DND-41 (cell line): ENCODE measurements at regions not wholly inside any gene's neighbourhood (a gene's known extent, or its start where the extent isn't known, plus 50 kb on each side); places are given as distances from the start of the nearest gene placed in this dataset.

ENCODE experiments used
- ATAC-seq: fragments of 200-7000 bp; cut with Tn5 transposase; 3 replicates; pipeline ENCODE4 v1.9.1; 2021; ENCODE audit warnings: low read depth; ENCODE audit not compliant: insufficient read depth
- DNase-seq: peaks from one replicate; pipeline ENCODE4 v3.0.0-alpha.2; 2020
- H2AFZ ChIP-seq: 2 replicates; pipeline ENCODE4 v1.6.0; 2012; ENCODE audit warnings: low read depth, low read length
- H3K27ac ChIP-seq: 2 replicates; pipeline ENCODE4 v1.5.1; 2012; ENCODE audit warnings: low read length, inconsistent platforms
- H3K27me3 ChIP-seq: fragments of 200-600 bp; sonication (generic); 2 replicates; pipeline ENCODE4 v1.6.0; 2012; ENCODE audit warnings: low read length, mild to moderate bottlenecking, inconsistent platforms; ENCODE audit not compliant: insufficient read depth, poor library complexity
- H3K36me3 ChIP-seq: 2 replicates; pipeline ENCODE4 v1.5.1; 2012; ENCODE audit warnings: low read length, inconsistent platforms; ENCODE audit not compliant: insufficient read depth
- H3K4me1 ChIP-seq: 2 replicates; pipeline ENCODE4 v1.5.1; 2012; ENCODE audit warnings: mild to moderate bottlenecking, low read length; ENCODE audit not compliant: insufficient read depth
- H3K4me2 ChIP-seq: 2 replicates; pipeline ENCODE4 v1.6.0; 2012; ENCODE audit warnings: mild to moderate bottlenecking, moderate library complexity, low read length, inconsistent platforms; ENCODE audit not compliant: insufficient read depth
- H3K4me3 ChIP-seq, 2 experiments: fragments of 200-600 bp in 1 of 2; shearing (Covaris generic) in 1 of 2; 2 replicates each; pipeline ENCODE4 v1.5.1; 2012 to 2016; ENCODE audit warnings: inconsistent platforms in 2 of 2, low read length in 2 of 2, mild to moderate bottlenecking in 2 of 2, low read depth in 1 of 2, moderate library complexity in 1 of 2
- H3K79me2 ChIP-seq: 2 replicates; pipeline ENCODE4 v1.6.0; 2012; ENCODE audit warnings: low read length, inconsistent platforms; ENCODE audit not compliant: insufficient read depth
- H3K9ac ChIP-seq: 2 replicates; pipeline ENCODE4 v1.6.0; 2012; ENCODE audit warnings: low read depth, mild to moderate bottlenecking, inconsistent platforms, low read length, moderate library complexity
- H3K9me3 ChIP-seq: 2 replicates; pipeline ENCODE4 v1.5.1; 2012; ENCODE audit warnings: low read length, moderate library complexity, mild to moderate bottlenecking, inconsistent platforms; ENCODE audit not compliant: insufficient read depth, severe bottlenecking
- H4K20me1 ChIP-seq: 2 replicates; pipeline ENCODE4 v1.6.0; 2012; ENCODE audit warnings: low read length; ENCODE audit not compliant: insufficient read depth
- EZH2 ChIP-seq: IDR thresholded peaks from 3 replicates; pipeline ENCODE4 v1.6.1; 2012; ENCODE audit warnings: borderline replicate concordance, low read depth, mild to moderate bottlenecking, moderate library complexity, low read length, inconsistent platforms; ENCODE audit not compliant: severe bottlenecking
- TF ChIP-seq, protein P1 (sequence below): IDR thresholded peaks from 2 replicates; pipeline ENCODE4 v1.5.1; 2012; ENCODE audit warnings: borderline replicate concordance, low read length, moderate library complexity, mild to moderate bottlenecking; ENCODE audit not compliant: poor library complexity, severe bottlenecking; ENCODE audit errors: extremely low read depth

DNA sequence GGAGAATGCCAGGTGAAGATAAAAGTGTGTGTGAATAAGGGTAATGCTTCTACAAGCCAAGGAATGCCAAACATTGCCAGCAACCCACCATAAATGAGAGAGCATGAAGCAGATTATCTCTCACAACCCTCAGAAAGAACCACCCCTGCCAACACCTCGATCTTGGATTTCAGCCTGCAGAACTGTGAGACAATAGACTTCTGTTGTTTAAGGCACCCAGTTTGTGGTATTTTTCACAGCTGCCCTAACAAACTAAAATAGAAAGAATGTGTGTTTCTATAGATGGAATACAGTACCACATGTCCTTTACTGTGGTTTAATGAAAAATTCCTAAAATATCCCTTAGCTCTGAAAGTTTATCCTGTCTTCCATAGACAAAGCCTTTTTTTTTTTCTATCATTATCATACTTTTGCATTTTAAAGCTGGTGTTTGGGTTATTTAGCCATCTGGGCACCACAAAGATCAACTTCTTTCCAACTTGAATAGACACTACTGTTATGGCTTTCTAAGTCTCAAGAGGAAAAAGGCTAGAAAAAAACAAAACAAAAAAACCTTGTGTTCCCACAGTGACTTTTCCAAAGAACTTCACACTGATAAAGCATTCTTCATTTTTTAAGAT, 505.6 kb downstream of the KCTD12 start:
- H3K9me3 ChIP-seq, result no peaks in the 10 kb centered on the region
- no peaks in the 10 kb centered on the region for H3K79me2 ChIP-seq
- no peak for DNase-seq
- no peaks in the 10 kb centered on the region for H3K27me3 ChIP-seq
- no peak for ATAC-seq
- no peaks in the 10 kb centered on the region for H3K36me3 ChIP-seq
- TF ChIP-seq, protein P1, sequence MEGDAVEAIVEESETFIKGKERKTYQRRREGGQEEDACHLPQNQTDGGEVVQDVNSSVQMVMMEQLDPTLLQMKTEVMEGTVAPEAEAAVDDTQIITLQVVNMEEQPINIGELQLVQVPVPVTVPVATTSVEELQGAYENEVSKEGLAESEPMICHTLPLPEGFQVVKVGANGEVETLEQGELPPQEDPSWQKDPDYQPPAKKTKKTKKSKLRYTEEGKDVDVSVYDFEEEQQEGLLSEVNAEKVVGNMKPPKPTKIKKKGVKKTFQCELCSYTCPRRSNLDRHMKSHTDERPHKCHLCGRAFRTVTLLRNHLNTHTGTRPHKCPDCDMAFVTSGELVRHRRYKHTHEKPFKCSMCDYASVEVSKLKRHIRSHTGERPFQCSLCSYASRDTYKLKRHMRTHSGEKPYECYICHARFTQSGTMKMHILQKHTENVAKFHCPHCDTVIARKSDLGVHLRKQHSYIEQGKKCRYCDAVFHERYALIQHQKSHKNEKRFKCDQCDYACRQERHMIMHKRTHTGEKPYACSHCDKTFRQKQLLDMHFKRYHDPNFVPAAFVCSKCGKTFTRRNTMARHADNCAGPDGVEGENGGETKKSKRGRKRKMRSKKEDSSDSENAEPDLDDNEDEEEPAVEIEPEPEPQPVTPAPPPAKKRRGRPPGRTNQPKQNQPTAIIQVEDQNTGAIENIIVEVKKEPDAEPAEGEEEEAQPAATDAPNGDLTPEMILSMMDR, result no peak
- TF ChIP-seq EZH2, result no peak
- H3K4me2 ChIP-seq, result no peak overlapping the region
- no peaks in the 10 kb centered on the region for H3K4me1 ChIP-seq
- no peaks in the 10 kb centered on the region for H4K20me1 ChIP-seq
- H3K9ac ChIP-seq, result no peak overlapping the region
- H3K4me3 ChIP-seq, result no peak overlapping the region
- H3K27ac ChIP-seq, result no peak overlapping the region
- H2AFZ ChIP-seq, result no peak overlapping the region

DNA sequence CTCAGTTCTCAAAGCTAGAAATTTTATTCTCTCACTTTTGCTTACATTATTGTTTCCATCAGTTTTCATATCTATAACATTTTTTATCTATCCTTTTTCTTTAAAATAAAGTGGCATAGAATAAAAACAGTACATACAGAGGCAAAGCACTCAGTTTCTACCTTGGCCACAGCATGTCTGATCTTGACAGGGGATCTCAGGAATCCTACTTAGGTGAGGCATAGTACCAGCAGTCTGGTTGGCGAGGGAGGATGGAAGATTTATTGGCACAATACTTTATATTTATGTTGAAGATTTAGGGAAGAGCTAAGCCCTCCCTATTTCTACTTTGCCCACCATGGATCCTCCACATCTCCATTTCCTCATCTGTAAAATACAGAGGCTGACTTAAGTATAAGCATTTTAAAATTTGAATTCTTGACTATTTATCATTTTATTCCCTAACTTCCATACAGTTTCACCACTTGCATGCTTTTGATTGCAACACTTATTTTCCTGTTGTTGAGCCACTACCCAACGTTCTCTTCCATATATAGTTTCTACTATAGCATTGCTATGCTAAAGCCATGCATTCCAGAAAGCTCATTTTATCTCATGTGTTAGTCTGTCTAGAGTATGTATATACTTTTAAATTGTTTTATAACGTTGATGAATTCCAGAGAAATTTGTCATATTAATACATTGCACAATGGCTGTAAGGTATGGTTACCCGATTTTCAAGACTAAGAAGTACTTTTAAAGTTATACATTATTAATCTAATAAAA, 506.7 kb downstream of the KCTD12 start:
- Histone ChIP-seq H3K9ac (no peak overlapping the region), H3K4me1 (no peaks in the 10 kb centered on the region), H3K9me3 (no peaks in the 10 kb centered on the region), H4K20me1 (no peaks in the 10 kb centered on the region), H3K36me3 (no peaks in the 10 kb centered on the region), H3K27ac (no peak overlapping the region), H3K4me2 (no peak overlapping the region), H2AFZ (no peak overlapping the region), H3K4me3 (no peak overlapping the region), H3K79me2 (no peaks in the 10 kb centered on the region), H3K27me3 (no peaks in the 10 kb centered on the region)
- DNase-seq (no peak), ATAC-seq (no peak)
- TF ChIP-seq, protein P1, result no peak
- no peak for TF ChIP-seq EZH2

DNA sequence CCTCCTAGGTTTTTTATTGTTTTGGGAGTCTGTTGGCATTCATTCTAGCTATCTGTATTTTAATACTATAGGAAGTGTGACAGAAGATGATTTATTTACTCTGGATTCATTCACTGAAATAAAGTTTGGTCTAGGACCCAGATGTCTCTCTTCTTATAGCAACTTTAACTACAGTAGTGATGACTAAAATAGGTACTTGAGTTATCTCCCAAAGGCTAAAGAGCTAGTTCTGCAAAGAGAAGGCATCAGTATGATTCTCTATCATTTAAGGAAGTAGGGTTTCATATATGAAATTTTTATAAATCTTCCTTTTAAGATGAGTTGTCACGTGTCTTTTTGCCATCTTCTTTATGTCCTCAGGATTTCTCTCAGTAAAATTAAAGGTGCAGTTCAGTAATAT, 507.4 kb downstream of the KCTD12 start:
- no peaks in the 10 kb centered on the region for H3K27me3 ChIP-seq
- H2AFZ ChIP-seq, result no peak overlapping the region
- no peaks in the 10 kb centered on the region for H4K20me1 ChIP-seq
- H3K4me2 ChIP-seq, result no peak overlapping the region
- ATAC-seq, result no peak
- H3K4me3 ChIP-seq, result no peak overlapping the region
- H3K9ac ChIP-seq, result no peak overlapping the region
- no peaks in the 10 kb centered on the region for H3K36me3 ChIP-seq
- no peak overlapping the region for H3K27ac ChIP-seq
- H3K9me3 ChIP-seq, result no peaks in the 10 kb centered on the region
- no peaks in the 10 kb centered on the region for H3K79me2 ChIP-seq
- DNase-seq, result no peak
- H3K4me1 ChIP-seq, result no peaks in the 10 kb centered on the region
- TF ChIP-seq, protein P1, result no peak
- TF ChIP-seq EZH2, result no peak
